Fibroblast of skin of right biceps (primary cell): ENCODE measurements at regions not wholly inside any gene's neighbourhood (a gene's known extent, or its start where the extent isn't known, plus 50 kb on each side); places are given as distances from the start of the nearest gene placed in this dataset.

ENCODE experiments used
- DNase-seq: peaks from one replicate; pipeline ENCODE4 v3.0.0-alpha.2; 2013

- DNase-seq: no peak
Measured at GRCh38 chr14:43956741-43957140, 550.3 kb downstream of the FSCB start.

GRCh38 chr14:43949400-43949799, 557.7 kb downstream of the FSCB start:
- no peak for DNase-seq

- no peak for DNase-seq
Measured at GRCh38 chr14:43939836-43940235, 567.2 kb downstream of the FSCB start.

GRCh38 chr14:43938588-43939281, 568.3 kb downstream of the FSCB start:
- DNase-seq: no peak

GRCh38 chr14:43937001-43937400, 570.1 kb downstream of the FSCB start:
- DNase-seq: no peak

GRCh38 chr14:43934102-43934501, 573.0 kb downstream of the FSCB start:
- DNase-seq: no peak

- no peak for DNase-seq
Measured at GRCh38 chr14:43914041-43914693, 592.9 kb downstream of the FSCB start.

- no peak for DNase-seq
Measured at GRCh38 chr14:43903209-43903608, 603.9 kb downstream of the FSCB start.

GRCh38 chr14:43901911-43902673, 605.0 kb downstream of the FSCB start:
- DNase-seq: no peak

- no peak for DNase-seq
Measured at GRCh38 chr14:43900173-43900655, 606.9 kb downstream of the FSCB start.

- DNase-seq: no peak
Measured at GRCh38 chr14:43898687-43899086, 608.4 kb downstream of the FSCB start.

- DNase-seq: no peak
Measured at GRCh38 chr14:43896044-43896443, 611.0 kb downstream of the FSCB start.

- DNase-seq: no peak
Measured at GRCh38 chr14:43894534-43894933, 612.5 kb downstream of the FSCB start.

GRCh38 chr14:43887523-43887922, 619.6 kb downstream of the FSCB start:
- DNase-seq: no peak

GRCh38 chr14:43877351-43877960, 629.6 kb downstream of the FSCB start:
- no peak for DNase-seq

- DNase-seq: no peak
Measured at GRCh38 chr14:43872752-43873655, 634.1 kb downstream of the FSCB start.

- no peak for DNase-seq
Measured at GRCh38 chr14:43872222-43872621, 634.9 kb downstream of the FSCB start.

GRCh38 chr14:43858981-43859380, 648.1 kb downstream of the FSCB start:
- no peak for DNase-seq

- DNase-seq: no peak
Measured at GRCh38 chr14:43855556-43855955, 651.5 kb downstream of the FSCB start.

GRCh38 chr14:43853541-43853940, 653.5 kb downstream of the FSCB start:
- DNase-seq: no peak

GRCh38 chr14:43803076-43803689, 703.9 kb downstream of the FSCB start:
- no peak for DNase-seq
